Ascending aorta (tissue), 2 donors: ENCODE measurements at regions not wholly inside any gene's neighbourhood (a gene's known extent, or its start where the extent isn't known, plus 50 kb on each side); places are given as distances from the start of the nearest gene placed in this dataset.
A peak's percentile ranks its signal among the peaks of the same experiment; 100 is the strongest.

Source experiments
- DNase-seq, 2 donors: peaks; one replicate each; pipeline ENCODE4 v3.0.0-alpha.2; 2019; ENCODE audit warnings: low spot score in 2 of 2
- H3K27ac ChIP-seq, 2 donors: fragments of 200-600 bp; sonication (generic); one replicate each; pipeline ENCODE4 v1.5.1; 2016 to 2017; ENCODE audit warnings: mild to moderate bottlenecking in 1 of 2
- H3K27me3 ChIP-seq: fragments of 200-600 bp; sonication (generic); one replicate; pipeline ENCODE4 v1.5.1; 2017
- H3K36me3 ChIP-seq, 2 donors: fragments of 200-600 bp; sonication (generic); one replicate each; pipeline ENCODE4 v1.5.1; 2016
- H3K4me1 ChIP-seq, 2 donors: fragments of 200-600 bp; sonication (generic); one replicate each; pipeline ENCODE4 v1.5.1; 2016 to 2017; ENCODE audit warnings: mild to moderate bottlenecking in 1 of 2
- H3K4me3 ChIP-seq, 2 donors: fragments of 200-600 bp; sonication (generic); one replicate each; pipeline ENCODE4 v1.5.1; 2016 to 2017; ENCODE audit warnings: mild to moderate bottlenecking in 1 of 2
- H3K9me3 ChIP-seq, 2 donors: fragments of 200-600 bp; sonication (generic); one replicate each; pipeline ENCODE4 v1.5.1; 2016
- intact Hi-C: fragments of 100-400 bp; cut with DNase I; formaldehyde crosslinking; loops from one replicate; pipeline ENCODE4 v1.15.1; 2023
- TF ChIP-seq, protein P1 (sequence below), 3 experiments: fragments of 200-600 bp in 2 of 3; fragments of 450-650 bp in 1 of 3; sonication (generic) in 2 of 3; IDR thresholded peaks; one replicate each; pipeline ENCODE4 v1.5.1; 2016 to 2019; ENCODE audit warnings: antibody characterized with exemption in 3 of 3, mild to moderate bottlenecking in 1 of 3, moderate library complexity in 1 of 3

DNA sequence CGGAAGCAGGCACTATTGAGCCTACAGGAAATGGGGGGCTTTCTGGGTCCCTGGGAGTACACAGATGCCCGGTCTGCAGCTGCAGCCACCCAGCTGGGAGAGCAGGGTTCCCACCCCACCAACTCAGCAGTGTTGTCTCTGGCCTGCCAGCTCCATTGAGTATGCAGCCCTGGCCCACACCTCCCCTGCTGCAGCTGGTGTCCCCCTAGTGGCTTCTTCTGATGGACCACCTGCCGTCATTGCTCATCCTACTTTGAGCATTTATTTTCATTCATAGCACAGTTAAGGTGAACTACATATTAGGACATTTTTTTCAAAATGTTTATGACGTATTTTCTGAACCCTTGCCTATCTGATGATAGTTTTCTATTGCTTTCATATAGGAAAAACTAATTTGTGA lies 189.8 kb upstream of the LYPLAL1 start:
- Histone ChIP-seq H3K27ac (no peak overlapping the region), H3K27me3 (no peaks in the 10 kb centered on the region), H3K36me3 (no peaks in the 10 kb centered on the region), H3K9me3 (no peaks in the 10 kb centered on the region), H3K4me3 (no peak overlapping the region), H3K4me1 (no peaks in the 10 kb centered on the region)
- TF ChIP-seq, protein P1, sequence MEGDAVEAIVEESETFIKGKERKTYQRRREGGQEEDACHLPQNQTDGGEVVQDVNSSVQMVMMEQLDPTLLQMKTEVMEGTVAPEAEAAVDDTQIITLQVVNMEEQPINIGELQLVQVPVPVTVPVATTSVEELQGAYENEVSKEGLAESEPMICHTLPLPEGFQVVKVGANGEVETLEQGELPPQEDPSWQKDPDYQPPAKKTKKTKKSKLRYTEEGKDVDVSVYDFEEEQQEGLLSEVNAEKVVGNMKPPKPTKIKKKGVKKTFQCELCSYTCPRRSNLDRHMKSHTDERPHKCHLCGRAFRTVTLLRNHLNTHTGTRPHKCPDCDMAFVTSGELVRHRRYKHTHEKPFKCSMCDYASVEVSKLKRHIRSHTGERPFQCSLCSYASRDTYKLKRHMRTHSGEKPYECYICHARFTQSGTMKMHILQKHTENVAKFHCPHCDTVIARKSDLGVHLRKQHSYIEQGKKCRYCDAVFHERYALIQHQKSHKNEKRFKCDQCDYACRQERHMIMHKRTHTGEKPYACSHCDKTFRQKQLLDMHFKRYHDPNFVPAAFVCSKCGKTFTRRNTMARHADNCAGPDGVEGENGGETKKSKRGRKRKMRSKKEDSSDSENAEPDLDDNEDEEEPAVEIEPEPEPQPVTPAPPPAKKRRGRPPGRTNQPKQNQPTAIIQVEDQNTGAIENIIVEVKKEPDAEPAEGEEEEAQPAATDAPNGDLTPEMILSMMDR (IDR thresholded peaks at IDR 0.05), result peak in 1 of 3 experiments; percentile 7
- intact Hi-C loops, result no loop called here
- no peak for DNase-seq

DNA sequence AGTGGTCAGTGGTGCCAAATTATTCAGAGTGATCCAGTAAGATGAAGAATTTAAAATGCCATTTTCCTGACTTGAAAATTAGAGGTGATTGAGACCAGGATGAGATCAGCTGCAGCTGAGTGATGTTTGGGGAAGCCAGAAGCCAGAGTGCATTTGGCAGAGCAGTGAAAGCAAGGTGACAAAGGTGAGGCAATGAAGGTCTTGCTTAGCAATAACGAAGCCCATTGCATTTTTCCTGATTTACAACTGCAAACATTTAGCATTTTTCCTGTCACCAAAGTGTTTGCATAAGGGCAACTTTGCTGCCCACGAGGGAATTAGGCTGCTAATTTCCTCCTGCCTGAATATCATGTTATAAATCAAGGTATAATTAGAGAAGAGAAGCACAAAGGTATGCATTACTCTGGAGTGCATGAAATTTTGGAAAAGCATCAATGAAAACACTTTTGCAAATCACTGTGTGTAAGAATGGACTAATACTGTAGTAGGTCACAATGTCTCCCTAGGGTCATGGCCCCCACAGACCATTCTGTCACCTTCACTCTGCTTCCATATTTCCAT lies 188.2 kb upstream of the LYPLAL1 start:
- TF ChIP-seq, protein P1 (IDR thresholded peaks at IDR 0.05), result no peak
- no peaks in the 10 kb centered on the region for H3K9me3 ChIP-seq
- no peak for DNase-seq
- H3K27me3 ChIP-seq, result no peaks in the 10 kb centered on the region
- intact Hi-C loops, result no loop called here
- no peaks in the 10 kb centered on the region for H3K36me3 ChIP-seq
- no peak overlapping the region for H3K27ac ChIP-seq
- H3K4me1 ChIP-seq, result no peaks in the 10 kb centered on the region
- H3K4me3 ChIP-seq, result no peak overlapping the region

DNA sequence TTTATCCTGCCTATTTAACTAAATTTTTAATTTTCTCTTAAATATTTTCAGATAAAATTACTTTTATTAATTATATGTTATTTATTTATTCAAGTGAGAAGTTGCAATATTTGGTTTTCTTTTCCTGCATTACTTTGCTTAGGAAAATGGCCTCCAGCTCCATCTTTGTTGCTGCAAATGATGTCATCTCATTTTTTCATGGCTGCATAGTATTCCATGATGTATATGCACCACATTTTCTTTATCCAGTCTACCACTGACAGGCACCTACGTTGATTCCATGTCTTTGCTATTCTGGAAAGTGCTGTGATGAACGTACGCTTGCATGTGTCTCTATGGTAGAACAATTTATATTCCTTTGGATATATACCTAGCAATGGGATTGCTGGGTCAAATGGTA lies 186.9 kb upstream of the LYPLAL1 start:
- intact Hi-C loops, result no loop called here
- Histone ChIP-seq H3K4me1 (no peaks in the 10 kb centered on the region), H3K4me3 (no peak overlapping the region), H3K36me3 (no peaks in the 10 kb centered on the region), H3K27ac (no peak overlapping the region), H3K9me3 (no peaks in the 10 kb centered on the region), H3K27me3 (no peaks in the 10 kb centered on the region)
- TF ChIP-seq, protein P1 (IDR thresholded peaks at IDR 0.05), result no peak
- DNase-seq, result no peak

DNA sequence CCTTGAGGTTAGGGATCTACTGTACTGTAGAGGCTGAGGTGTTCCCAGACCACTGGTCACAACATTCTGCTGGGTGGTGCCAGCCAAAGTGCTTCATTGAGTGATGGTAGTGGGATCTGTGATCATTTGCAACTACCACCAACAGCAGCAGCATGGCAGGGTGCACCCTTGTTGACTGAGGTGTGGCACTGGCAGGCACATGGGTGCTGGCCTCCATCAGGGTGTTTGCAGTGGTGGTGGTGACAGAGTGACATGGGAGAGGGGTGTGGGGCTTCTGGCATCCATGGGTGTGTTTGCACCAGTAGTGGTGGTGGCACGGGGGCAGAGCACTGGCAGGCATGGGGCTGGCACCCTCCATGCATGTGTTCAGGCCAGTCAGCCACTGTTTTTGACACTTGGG lies 183.7 kb upstream of the LYPLAL1 start:
- H3K4me1 ChIP-seq, result no peaks in the 10 kb centered on the region
- no peak overlapping the region for H3K27ac ChIP-seq
- H3K9me3 ChIP-seq, result no peaks in the 10 kb centered on the region
- intact Hi-C loops, result no loop called here
- no peaks in the 10 kb centered on the region for H3K27me3 ChIP-seq
- H3K36me3 ChIP-seq, result no peaks in the 10 kb centered on the region
- TF ChIP-seq, protein P1 (IDR thresholded peaks at IDR 0.05), result no peak
- no peak for DNase-seq
- no peak overlapping the region for H3K4me3 ChIP-seq

DNA sequence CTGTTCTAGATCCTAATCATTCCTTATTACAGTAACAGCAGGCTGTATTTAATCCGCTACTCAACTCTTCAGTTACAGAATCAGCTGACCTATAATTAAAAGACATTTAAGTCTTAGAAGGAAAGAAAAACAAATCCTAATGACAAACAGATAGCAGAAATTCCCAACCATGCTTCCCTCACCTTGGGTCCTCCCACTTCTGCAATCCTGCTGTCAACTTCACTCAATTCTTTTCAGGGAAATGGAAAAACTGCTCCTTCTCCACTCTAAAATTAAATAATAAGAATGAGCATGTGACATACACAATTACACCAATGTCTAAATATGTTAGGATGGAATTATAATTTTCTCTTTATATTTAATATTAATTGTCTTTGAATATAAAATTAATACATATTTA lies 182.6 kb upstream of the LYPLAL1 start:
- intact Hi-C loops, result no loop called here
- no peak overlapping the region for H3K27ac ChIP-seq
- H3K4me3 ChIP-seq, result no peak overlapping the region
- H3K4me1 ChIP-seq, result no peaks in the 10 kb centered on the region
- H3K27me3 ChIP-seq, result no peaks in the 10 kb centered on the region
- no peaks in the 10 kb centered on the region for H3K9me3 ChIP-seq
- TF ChIP-seq, protein P1 (IDR thresholded peaks at IDR 0.05), result no peak
- DNase-seq, result no peak
- no peaks in the 10 kb centered on the region for H3K36me3 ChIP-seq

DNA sequence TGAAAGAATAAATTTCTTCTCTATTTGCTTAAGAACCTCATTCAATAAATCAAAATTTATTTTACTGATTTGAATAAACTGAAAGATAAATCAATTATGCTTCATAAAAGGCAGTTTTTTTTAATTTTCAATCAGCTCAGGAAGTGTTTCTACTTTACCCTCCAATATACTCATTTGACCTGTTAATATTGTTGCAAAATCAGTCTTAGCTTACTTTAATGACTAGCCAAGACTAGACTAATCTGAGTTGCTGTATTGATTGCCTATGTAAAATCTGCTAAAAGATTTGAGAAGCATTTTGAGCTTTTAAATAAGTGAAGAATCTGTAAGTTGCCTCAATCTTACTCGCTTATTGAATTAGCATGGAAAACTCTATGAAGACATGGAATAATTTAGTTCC lies 179.1 kb upstream of the LYPLAL1 start:
- Histone ChIP-seq H3K27me3 (no peaks in the 10 kb centered on the region), H3K9me3 (no peaks in the 10 kb centered on the region), H3K4me1 (no peaks in the 10 kb centered on the region), H3K27ac (no peak overlapping the region), H3K36me3 (no peaks in the 10 kb centered on the region), H3K4me3 (no peak overlapping the region)
- no peak for DNase-seq
- TF ChIP-seq, protein P1 (IDR thresholded peaks at IDR 0.05), result no peak
- intact Hi-C loops, result no loop called here
